Common myeloid progenitor, CD34-positive (primary cell): ENCODE measurements at regions not wholly inside any gene's neighbourhood (a gene's known extent, or its start where the extent isn't known, plus 50 kb on each side); places are given as distances from the start of the nearest gene placed in this dataset.
"Not testable (repeated sequence)": the region's sequence is repeated elsewhere in the genome, so short reads cannot be mapped to it uniquely, and the experiment has no call there.

Experiments used
- CTCF ChIA-PET: fragments of 350-600 bp; sonication (Branson Sonifier 250); formaldehyde crosslinking; loops from one replicate; lab custom pipeline; 2021; ENCODE audit warnings: antibody characterized with exemption; lab: Charles Lee
- POLR2A ChIA-PET: fragments of 350-600 bp; sonication (Branson Sonifier 250); formaldehyde crosslinking; loops from one replicate; lab custom pipeline; 2021; ENCODE audit warnings: antibody characterized with exemption; lab: Charles Lee
- DNase-seq, 3 donors: peaks; one replicate each; pipeline versions ENCODE4 v3.0.0 to v3.0.0-alpha.2; 2013
- H3K27ac ChIP-seq, 2 experiments: 1 replicate in 1 of 2; 2 replicates in 1 of 2; pipeline ENCODE4 v1.7.0; 2013; ENCODE audit warnings: inconsistent platforms in 2 of 2, low read length in 2 of 2, mild to moderate bottlenecking in 2 of 2, low read depth in 1 of 2, moderate library complexity in 1 of 2; ENCODE audit not compliant: severe bottlenecking in 2 of 2, insufficient read depth in 1 of 2, poor library complexity in 1 of 2
- H3K27me3 ChIP-seq, 5 experiments: replicated peaks in 2 of 5; 1 replicate in 3 of 5; 2 replicates in 2 of 5; pipeline versions ENCODE4 v1.6.1 to v1.7.0; 2013; ENCODE audit warnings: low read length in 4 of 5, mild to moderate bottlenecking in 2 of 5, moderate library complexity in 2 of 5, inconsistent platforms in 1 of 5; ENCODE audit not compliant: insufficient read depth in 5 of 5, control insufficient read depth in 4 of 5
- H3K36me3 ChIP-seq, 4 experiments: 1 replicate in 2 of 4; 2 replicates in 2 of 4; pipeline versions ENCODE4 v1.6.1 to v1.7.0; 2013; ENCODE audit warnings: low read length in 3 of 4, control low read depth in 1 of 4, mild to moderate bottlenecking in 1 of 4; ENCODE audit not compliant: control insufficient read depth in 4 of 4, insufficient read depth in 4 of 4
- H3K4me1 ChIP-seq, 4 experiments: 1 replicate in 3 of 4; 2 replicates in 1 of 4; pipeline versions ENCODE4 v1.6.1 to v1.7.1; 2013; ENCODE audit warnings: low read length in 3 of 4, mild to moderate bottlenecking in 3 of 4, control low read depth in 1 of 4, inconsistent platforms in 1 of 4, moderate library complexity in 1 of 4; ENCODE audit not compliant: control insufficient read depth in 4 of 4, insufficient read depth in 4 of 4; ENCODE audit errors: control extremely low read depth in 1 of 4
- H3K4me3 ChIP-seq, 7 experiments: 1 replicate in 4 of 7; 2 replicates in 3 of 7; pipeline versions ENCODE4 v1.5.1 to v1.7.0; 2013; ENCODE audit warnings: mild to moderate bottlenecking in 7 of 7, low read length in 6 of 7, moderate library complexity in 6 of 7, inconsistent platforms in 2 of 7, low read depth in 2 of 7, control low read depth in 1 of 7; ENCODE audit not compliant: insufficient read depth in 4 of 7, control insufficient read depth in 1 of 7; ENCODE audit errors: extremely low read depth in 1 of 7
- H3K9me3 ChIP-seq, 5 experiments: 1 replicate in 4 of 5; 2 replicates in 1 of 5; pipeline versions ENCODE4 v1.6.1 to v1.7.1; 2013; ENCODE audit warnings: low read length in 4 of 5, mild to moderate bottlenecking in 2 of 5, inconsistent platforms in 1 of 5, low read depth in 1 of 5, moderate library complexity in 1 of 5; ENCODE audit not compliant: control insufficient read depth in 4 of 5, insufficient read depth in 2 of 5; ENCODE audit errors: control extremely low read depth in 1 of 5
- WGBS: methylation state at CpG from one replicate; pipeline ENCODE4 v1.1.5; 2013; ENCODE audit not compliant: insufficient coverage; 5-methylcytosine and 5-hydroxymethylcytosine counted together

DNA sequence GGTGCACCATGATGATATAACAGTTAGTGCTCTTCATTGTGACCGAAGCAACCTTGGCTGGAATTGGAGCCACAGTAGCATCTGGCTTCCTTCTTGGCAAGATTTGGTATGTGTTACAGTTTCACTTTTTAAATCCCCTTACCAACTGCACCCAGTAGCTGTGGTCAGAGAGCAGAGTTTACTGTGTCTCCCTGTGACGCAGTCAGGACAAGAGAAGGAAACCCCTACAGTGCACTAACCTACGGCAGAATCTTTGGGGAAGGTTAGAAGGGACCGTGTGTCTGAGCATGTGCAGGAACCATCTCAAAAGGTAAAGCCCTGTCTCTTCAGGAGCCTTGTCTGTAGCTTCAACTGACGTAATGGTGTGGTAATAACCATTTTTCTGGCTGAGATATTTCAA is 134.0 kb downstream of the FAM72B start:
- CTCF ChIA-PET, H3K4me1 ChIP-seq, H3K9me3 ChIP-seq, POLR2A ChIA-PET, H3K27ac ChIP-seq, H3K4me3 ChIP-seq, H3K27me3 ChIP-seq, H3K36me3 ChIP-seq: not testable (repeated sequence)
- 64% methylated on average over 4 of the region's 5 CpGs for WGBS
- peak in 2 of 3 donors; percentile 39 to 58 for DNase-seq

DNA sequence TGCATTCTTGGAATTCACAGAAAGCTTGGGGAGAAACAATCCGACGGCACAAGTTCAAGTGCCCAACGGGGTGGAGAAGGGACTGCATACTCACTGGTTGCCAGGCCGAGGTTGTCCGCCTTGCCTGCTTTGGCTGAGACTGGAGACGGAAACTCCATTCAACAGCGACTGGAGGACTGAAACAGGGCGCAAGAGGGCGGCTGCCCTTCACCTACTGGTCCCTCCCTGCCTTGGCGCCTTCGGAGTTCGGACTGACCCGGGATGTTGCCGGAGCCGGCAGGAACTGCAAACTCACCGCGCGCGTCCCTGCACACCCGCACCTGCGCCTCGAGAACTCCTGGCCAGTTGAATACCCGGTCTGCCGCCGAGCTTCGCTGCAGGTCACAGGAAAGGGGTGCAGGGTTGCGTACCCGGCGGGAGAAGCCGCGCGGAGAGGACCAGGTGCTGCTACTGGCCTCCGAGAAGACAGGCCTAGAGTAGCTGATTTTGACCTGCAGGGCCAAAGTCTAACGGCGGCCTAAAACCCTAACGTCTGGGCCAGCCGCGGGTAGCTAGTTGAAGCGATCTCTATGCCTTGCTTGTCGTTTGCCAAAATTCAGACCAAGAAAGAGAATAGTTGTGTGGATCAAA is 132.9 kb downstream of the FAM72B start:
- DNase-seq, H3K27me3 ChIP-seq, H3K27ac ChIP-seq, H3K4me1 ChIP-seq, H3K36me3 ChIP-seq, POLR2A ChIA-PET, CTCF ChIA-PET, H3K9me3 ChIP-seq: not testable (repeated sequence)
- WGBS, result 46% methylated on average over 6 of the region's 40 CpGs
- H3K4me3 ChIP-seq, result peak overlapping the region in 1 of 7 experiments; percentile 24

DNA sequence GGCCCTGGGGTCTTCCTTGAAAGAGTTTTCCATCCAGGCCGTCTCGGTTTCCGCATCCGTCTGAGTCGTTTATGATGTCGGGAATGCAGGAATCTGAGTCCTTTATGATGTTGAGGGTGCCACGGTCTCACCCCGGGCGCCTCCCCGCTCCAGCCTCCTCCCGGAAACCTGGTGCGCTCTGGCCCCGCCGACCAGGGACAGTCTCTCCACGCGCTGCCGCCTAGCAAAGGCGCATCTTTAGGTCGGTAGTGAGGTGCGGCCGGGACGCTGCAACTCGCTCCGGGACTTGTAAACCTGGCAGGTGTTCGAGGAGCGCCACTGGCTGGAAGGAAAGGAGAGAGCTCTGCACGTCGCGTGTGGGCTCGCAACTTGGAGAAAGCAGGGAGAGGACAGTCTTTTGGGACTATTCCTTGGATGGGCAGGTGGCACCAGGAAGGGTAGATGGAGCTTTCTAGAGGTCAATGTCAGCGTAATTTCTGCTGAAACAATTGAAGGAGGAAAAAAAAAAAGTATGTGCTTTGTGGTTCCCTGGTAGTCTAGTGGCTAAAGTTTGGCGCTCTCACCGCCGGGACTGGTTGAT is 132.0 kb downstream of the FAM72B start:
- peak overlapping the region in 2 of 7 experiments; percentile 36 to 65 for H3K4me3 ChIP-seq
- H3K9me3 ChIP-seq, H3K27me3 ChIP-seq, DNase-seq, POLR2A ChIA-PET, H3K27ac ChIP-seq, H3K36me3 ChIP-seq, CTCF ChIA-PET, H3K4me1 ChIP-seq: not testable (repeated sequence)
- 9% methylated on average over 4 of the region's 34 CpGs for WGBS

DNA sequence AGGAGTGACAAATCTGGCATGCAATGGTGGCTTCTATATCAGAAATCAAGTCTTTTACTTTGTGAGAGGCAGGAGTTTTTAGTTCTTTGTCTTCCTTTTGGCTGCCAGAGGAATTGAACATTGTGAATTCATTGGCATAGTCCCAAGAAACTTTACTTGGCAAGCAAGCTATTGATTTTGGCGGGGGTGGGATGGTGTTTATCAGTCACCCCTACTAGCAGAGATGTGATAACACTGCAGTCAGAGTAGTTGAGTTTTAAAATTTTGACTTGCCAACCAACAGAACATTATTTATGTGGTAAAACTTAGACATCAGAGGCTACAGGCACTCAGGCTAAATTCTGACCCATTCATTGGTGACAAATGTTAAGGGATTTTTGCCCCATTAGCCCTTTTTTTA is 129.2 kb downstream of the FAM72B start:
- DNase-seq, CTCF ChIA-PET, POLR2A ChIA-PET, H3K27ac ChIP-seq, H3K4me1 ChIP-seq, H3K9me3 ChIP-seq, H3K36me3 ChIP-seq, H3K27me3 ChIP-seq, H3K4me3 ChIP-seq: not testable (repeated sequence)
- WGBS, result no CpG with 5 or more reads among the region's 1 CpG

DNA sequence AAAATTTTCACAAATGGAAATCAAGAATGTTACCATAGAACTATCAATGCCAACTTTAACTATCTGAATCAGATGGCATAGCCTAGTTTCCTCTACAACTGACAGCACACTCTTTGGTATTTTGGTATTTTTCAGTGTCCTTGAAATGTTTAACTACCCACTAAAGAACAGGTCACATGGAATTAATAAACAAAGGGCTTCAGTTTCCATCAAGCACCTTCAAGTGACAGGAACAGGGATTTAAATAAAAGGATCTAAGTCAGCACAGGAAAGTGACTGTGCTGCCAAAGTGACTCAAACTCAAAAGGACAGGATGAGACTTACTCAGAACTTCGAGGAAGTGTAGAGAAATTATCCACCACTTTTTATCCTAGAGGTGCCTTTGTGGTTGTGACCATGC is 117.2 kb downstream of the FAM72B start:
- POLR2A ChIA-PET, H3K36me3 ChIP-seq, H3K9me3 ChIP-seq, H3K4me1 ChIP-seq, CTCF ChIA-PET, DNase-seq, H3K27me3 ChIP-seq, H3K4me3 ChIP-seq, H3K27ac ChIP-seq: not testable (repeated sequence)
- WGBS, result no CpG with 5 or more reads among the region's 1 CpG

DNA sequence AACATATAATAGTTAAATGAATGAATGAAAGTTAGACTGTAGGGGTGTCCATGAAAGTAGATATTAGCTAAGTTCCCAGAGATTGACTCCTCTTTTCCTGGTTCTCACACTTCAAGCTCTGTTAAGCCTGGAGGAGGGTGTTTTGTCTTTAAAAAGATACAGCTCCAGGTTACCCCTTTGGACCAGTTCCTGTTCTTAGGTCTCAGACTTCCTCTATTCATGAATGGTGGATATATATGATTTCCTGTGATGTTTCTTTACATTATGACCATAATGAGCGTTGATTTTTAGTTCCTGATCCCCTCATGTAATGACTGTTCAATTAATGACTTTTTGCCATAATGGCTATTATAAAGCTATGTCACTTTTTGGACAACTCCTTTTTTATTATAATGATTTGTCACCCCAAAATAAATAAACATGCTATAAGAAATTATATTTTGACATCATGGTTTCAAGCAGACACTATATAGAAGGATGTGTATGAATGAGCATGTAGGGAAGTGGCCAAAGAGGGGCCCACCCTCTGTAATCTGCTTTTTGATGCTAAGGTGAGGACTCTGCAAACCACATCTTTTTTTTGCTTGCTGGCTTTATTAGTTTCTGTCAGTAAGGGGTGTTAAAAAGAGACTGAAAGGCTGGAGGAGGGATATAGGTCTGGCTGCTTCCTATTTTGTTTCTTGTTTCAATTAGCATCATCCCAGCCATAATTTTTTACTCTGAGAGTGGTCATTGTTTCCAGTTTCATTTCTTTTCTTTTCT is 115.2 kb downstream of the FAM72B start:
- whole genome bisulfite sequencing, result no CpG with 5 or more reads among the region's 1 CpG
- H3K27ac ChIP-seq, POLR2A ChIA-PET, H3K9me3 ChIP-seq, H3K27me3 ChIP-seq, DNase-seq, CTCF ChIA-PET, H3K36me3 ChIP-seq, H3K4me1 ChIP-seq, H3K4me3 ChIP-seq: not testable (repeated sequence)

DNA sequence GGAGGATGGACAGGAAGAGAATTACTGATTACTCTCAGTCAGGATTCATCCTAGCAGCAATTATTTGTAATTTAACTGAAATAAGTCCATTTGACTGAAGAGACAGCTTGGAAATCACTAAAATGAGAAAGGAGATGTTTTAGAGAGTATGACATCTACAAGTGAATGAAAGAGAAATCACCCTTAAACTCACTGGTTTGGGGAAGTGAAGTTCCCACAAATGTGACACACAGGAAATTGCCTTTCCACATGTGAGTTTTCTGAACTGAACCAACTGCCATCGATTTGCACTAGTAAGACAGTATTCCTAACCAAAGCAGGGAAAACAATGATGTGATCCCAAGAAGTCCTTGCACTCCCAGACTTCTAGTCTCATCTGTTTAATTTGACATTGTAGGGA is 110.3 kb downstream of the FAM72B start:
- H3K9me3 ChIP-seq, H3K36me3 ChIP-seq, POLR2A ChIA-PET, H3K4me1 ChIP-seq, H3K27ac ChIP-seq, CTCF ChIA-PET, DNase-seq, H3K27me3 ChIP-seq, H3K4me3 ChIP-seq: not testable (repeated sequence)
- WGBS, result no CpG with 5 or more reads among the region's 1 CpG
